HEK293T (cell line): ENCODE measurements at regions not wholly inside any gene's neighbourhood (a gene's known extent, or its start where the extent isn't known, plus 50 kb on each side); places are given as distances from the start of the nearest gene placed in this dataset.

Source experiments
- CTBP1 ChIP-seq: fragments of 450-650 bp; IDR thresholded peaks from 2 replicates; pipeline ENCODE4 v1.6.1; 2016; ENCODE audit warnings: borderline replicate concordance
- FOXA1 ChIP-seq: fragments of 450-650 bp; IDR thresholded peaks from 2 replicates; pipeline ENCODE4 v1.6.1; 2016; ENCODE audit warnings: mild to moderate bottlenecking
- FOXM1 ChIP-seq: fragments of 450-650 bp; IDR thresholded peaks from 2 replicates; pipeline ENCODE4 v1.6.1; 2017; ENCODE audit warnings: mild to moderate bottlenecking, borderline replicate concordance
- SP1 ChIP-seq: fragments of 450-650 bp; IDR thresholded peaks from 2 replicates; pipeline ENCODE4 v1.6.1; 2017
- SUZ12 ChIP-seq: fragments of 450-650 bp; IDR thresholded peaks from 2 replicates; pipeline ENCODE4 v1.6.1; 2016; ENCODE audit warnings: mild to moderate bottlenecking

DNA sequence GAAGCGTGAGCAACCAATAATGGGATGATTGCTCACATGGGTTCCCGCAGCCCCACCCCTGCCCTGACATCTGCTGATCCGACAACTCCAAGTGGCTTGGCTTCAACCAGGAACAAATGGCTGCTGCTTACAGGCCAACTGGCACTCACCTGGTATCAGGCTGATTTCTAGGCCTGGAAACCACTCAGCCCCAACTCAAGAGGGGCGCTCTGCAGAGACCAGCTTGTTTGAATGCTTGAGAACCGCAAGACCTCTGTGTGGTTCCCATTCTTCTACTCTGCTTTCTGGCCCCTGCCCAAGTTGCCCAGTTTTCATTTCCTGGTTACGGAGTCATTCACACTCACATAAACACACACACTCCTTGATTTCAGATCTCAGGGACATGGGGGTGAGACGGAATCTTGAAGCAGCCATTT is 52.0 kb downstream of the TNP1 start:
- TF ChIP-seq FOXM1 = no peak
- TF ChIP-seq CTBP1 = no peak
- TF ChIP-seq FOXA1 = no peak
- TF ChIP-seq SUZ12 = no peak
- TF ChIP-seq SP1 = no peak
